K562 (cell line): ENCODE measurements at regions not wholly inside any gene's neighbourhood (a gene's known extent, or its start where the extent isn't known, plus 50 kb on each side); places are given as distances from the start of the nearest gene placed in this dataset.
A peak's percentile ranks its signal among the peaks of the same experiment; 100 is the strongest.
"Not testable (repeated sequence)": the region's sequence is repeated elsewhere in the genome, so short reads cannot be mapped to it uniquely, and the experiment has no call there.

ENCODE experiments used
- ATAC-seq: fragments of 200-7000 bp; cut with Tn5 transposase; 3 replicates; pipeline ENCODE4 v1.9.1; 2020; ENCODE audit warnings: moderate library complexity
- BruUV-seq: library from RNA; stranded (reverse); fragments of 400-500 nt; replicated peaks from 2 replicates; lab custom pipeline; 2021; lab: Mats Ljungman, UMichigan
- CTCF ChIA-PET: fragments of 300-600 bp; formaldehyde crosslinking; extraction: SDS; loops from one replicate; lab custom pipeline; 2021; ENCODE audit warnings: low intra/inter-chr PET ratio; lab: Yijun Ruan, JAX
- POLR2A ChIA-PET: fragments of 300-600, 350-650 bp; sonication (Branson Sonifier 250); formaldehyde crosslinking; extraction: SDS; loops from one replicate; lab custom pipeline; 2021; ENCODE audit warnings: antibody characterized with exemption, inconsistent platforms; lab: Yijun Ruan, JAX
- DNase-seq, 4 experiments: peaks; one replicate each; pipeline versions ENCODE4 v3.0.0 to v3.0.0-alpha.2; 2011 to 2018; ENCODE audit warnings: low spot score in 3 of 4, mixed read lengths in 3 of 4; ENCODE audit errors: extremely low read depth in 1 of 4
- FAIRE-seq: peaks from 2 replicates; lab custom pipeline; 2011; peaks lifted over from hg19 to GRCh38; lab: Jason Lieb, UNC
- H2AFZ ChIP-seq: 2 replicates; pipeline ENCODE4 v1.6.0; 2011; ENCODE audit warnings: low read depth, low read length, control low read depth, inconsistent platforms
- H3K27ac ChIP-seq: fragments of 200-600 bp; 3 replicates; pipeline ENCODE4 v1.8.0; 2011; ENCODE audit warnings: low read depth, mild to moderate bottlenecking, control low read depth, inconsistent platforms, low read length, moderate library complexity, mixed read lengths; ENCODE audit errors: extremely low read depth
- H3K27me3 ChIP-seq, 2 experiments: fragments of 300-600 bp in 1 of 2; 2 replicates in 1 of 2; 3 replicates in 1 of 2; pipeline versions ENCODE4 v1.6.0 to v1.8.0; 2011; ENCODE audit warnings: inconsistent platforms in 2 of 2, low read length in 2 of 2, mild to moderate bottlenecking in 1 of 2, mixed read lengths in 1 of 2, moderate library complexity in 1 of 2; ENCODE audit not compliant: control insufficient read depth in 2 of 2, insufficient read depth in 2 of 2
- H3K36me3 ChIP-seq: fragments of 300-600 bp; 3 replicates; pipeline ENCODE4 v1.8.0; 2011; ENCODE audit warnings: mild to moderate bottlenecking, low read length, inconsistent platforms; ENCODE audit not compliant: control insufficient read depth, insufficient read depth
- H3K4me1 ChIP-seq, 2 experiments: fragments of 200-600 bp in 1 of 2; replicated peaks in 1 of 2; 2 replicates in 1 of 2; 3 replicates in 1 of 2; pipeline versions ENCODE4 v1.5.1 to v1.8.0; 2011; ENCODE audit warnings: inconsistent platforms in 2 of 2, low read length in 2 of 2, mild to moderate bottlenecking in 1 of 2, mixed read lengths in 1 of 2, moderate library complexity in 1 of 2; ENCODE audit not compliant: control insufficient read depth in 2 of 2, insufficient read depth in 2 of 2
- H3K4me2 ChIP-seq: 2 replicates; pipeline ENCODE4 v1.6.1; 2011; ENCODE audit warnings: low read length, control low read depth, inconsistent platforms, mixed read lengths; ENCODE audit not compliant: insufficient read depth
- H3K4me3 ChIP-seq: fragments of 200-600 bp; sonication (generic), shearing (Covaris generic); 2 replicates; pipeline ENCODE4 v1.5.1; 2016; ENCODE audit warnings: control low read depth, inconsistent platforms
- H3K79me2 ChIP-seq: fragments of 200-600 bp; 3 replicates; pipeline ENCODE4 v1.8.0; 2011; ENCODE audit warnings: low read length, inconsistent platforms; ENCODE audit not compliant: control insufficient read depth, insufficient read depth
- H3K9ac ChIP-seq, 2 experiments: 2 replicates each; pipeline versions ENCODE4 v1.6.0 to v1.6.1; 2011; ENCODE audit warnings: low read depth in 2 of 2, low read length in 2 of 2, control low read depth in 1 of 2, inconsistent platforms in 1 of 2, mild to moderate bottlenecking in 1 of 2, mixed read lengths in 1 of 2; ENCODE audit not compliant: insufficient read depth in 1 of 2
- H3K9me1 ChIP-seq: one replicate; pipeline ENCODE4 v1.6.0; 2011; ENCODE audit warnings: inconsistent platforms, mild to moderate bottlenecking, low read length, moderate library complexity; ENCODE audit not compliant: control insufficient read depth, insufficient read depth
- H3K9me3 ChIP-seq: replicated peaks from 2 replicates; pipeline ENCODE4 v1.5.1; 2011; ENCODE audit warnings: low read depth, low read length, inconsistent platforms; ENCODE audit not compliant: control insufficient read depth, insufficient read depth
- H4K20me1 ChIP-seq: replicated peaks from 2 replicates; pipeline ENCODE4 v1.6.1; 2011; ENCODE audit warnings: low read length, inconsistent platforms, mixed read lengths; ENCODE audit not compliant: control insufficient read depth, insufficient read depth
- CBFA2T2 ChIP-seq: fragments of 450-650 bp; conservative IDR thresholded peaks from 2 replicates; pipeline ENCODE4 v1.6.1; 2017; ENCODE audit warnings: mild to moderate bottlenecking
- HNRNPK ChIP-seq: fragments of 200-400 bp; formaldehyde crosslinking; IDR thresholded peaks from one replicate; pipeline ENCODE4 v1.6.1; 2018; ENCODE audit warnings: mild to moderate bottlenecking, low read depth, low read length; ENCODE audit not compliant: poor library complexity, severe bottlenecking
- PCBP1 ChIP-seq: fragments of 200-400 bp; formaldehyde crosslinking; IDR thresholded peaks from 2 replicates; pipeline ENCODE4 v1.6.1; 2018; ENCODE audit warnings: mild to moderate bottlenecking, low read depth, low read length; ENCODE audit not compliant: poor library complexity, severe bottlenecking
- PCBP2 ChIP-seq: fragments of 200-400 bp; formaldehyde crosslinking; IDR thresholded peaks from 2 replicates; pipeline ENCODE4 v1.6.1; 2018; ENCODE audit warnings: low read length, low read depth, mild to moderate bottlenecking, moderate library complexity; ENCODE audit not compliant: poor library complexity, severe bottlenecking
- POLR3A ChIP-seq: IDR thresholded peaks from 2 replicates; pipeline ENCODE4 v1.6.1; 2011; ENCODE audit warnings: borderline replicate concordance, mild to moderate bottlenecking, moderate library complexity; ENCODE audit not compliant: insufficient read length, insufficient read depth; ENCODE audit errors: extremely low read depth
- PRPF4 ChIP-seq: fragments of 200-400 bp; formaldehyde crosslinking; IDR thresholded peaks from one replicate; pipeline ENCODE4 v1.6.1; 2017; ENCODE audit warnings: low read length, low read depth, mild to moderate bottlenecking; ENCODE audit not compliant: insufficient read depth, poor library complexity, severe bottlenecking
- WGBS: fragments of 100-300 bp; shearing (Covaris generic); methylation state at CpG from one replicate; pipeline ENCODE4 v1.1.6; 2016; ENCODE audit warnings: low coverage, mixed read lengths; ENCODE audit not compliant: insufficient coverage; ENCODE audit errors: missing lambda C conversion rate; 5-methylcytosine and 5-hydroxymethylcytosine counted together
- in situ Hi-C: fragments of 300-500 bp; cut with MboI; formaldehyde crosslinking; loops from 4 replicates; pipeline ENCODE4 v1.15.0; 2018; ENCODE audit warnings: inconsistent platforms, mixed read lengths
- intact Hi-C: fragments of 100-400 bp; cut with micrococcal nuclease; formaldehyde crosslinking; loops from 2 replicates; pipeline ENCODE4 v1.14.2; 2022
- TF ChIP-seq, protein P1 (sequence below): fragments of 450-650 bp; formaldehyde crosslinking; IDR thresholded peaks from 2 replicates; pipeline ENCODE4 v1.4.0; 2022; ENCODE audit warnings: missing genetic modification characterization

DNA sequence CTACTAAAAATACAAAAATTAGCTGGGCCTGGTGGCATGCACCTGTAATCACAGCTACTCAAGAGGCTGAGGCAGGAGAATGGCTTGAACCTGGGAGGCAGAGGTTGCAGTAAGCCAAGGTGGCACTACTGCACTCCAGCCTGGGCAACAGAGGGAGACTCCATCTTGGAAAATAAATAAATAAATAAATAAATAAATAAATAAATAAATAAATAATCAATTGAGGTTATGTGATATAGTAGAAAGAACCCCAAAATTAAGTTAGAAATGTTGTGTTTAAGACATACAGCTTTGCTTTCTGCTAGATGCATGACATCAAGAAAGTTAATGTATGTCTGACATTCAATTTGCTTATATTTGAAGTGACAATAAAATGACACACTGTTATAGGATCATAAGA is 1277.7 kb upstream of the ADGRL2 start:
- ATAC-seq, H3K9me3 ChIP-seq, H3K36me3 ChIP-seq, FAIRE-seq, POLR2A ChIA-PET, H3K4me2 ChIP-seq, H3K27ac ChIP-seq, CTCF ChIA-PET, H3K9me1 ChIP-seq, H3K79me2 ChIP-seq, H4K20me1 ChIP-seq, H3K27me3 ChIP-seq, H3K4me3 ChIP-seq, H3K9ac ChIP-seq, H3K4me1 ChIP-seq, DNase-seq, intact Hi-C loops, H2AFZ ChIP-seq, BruUV-seq, in situ Hi-C loops: not testable (repeated sequence)

DNA sequence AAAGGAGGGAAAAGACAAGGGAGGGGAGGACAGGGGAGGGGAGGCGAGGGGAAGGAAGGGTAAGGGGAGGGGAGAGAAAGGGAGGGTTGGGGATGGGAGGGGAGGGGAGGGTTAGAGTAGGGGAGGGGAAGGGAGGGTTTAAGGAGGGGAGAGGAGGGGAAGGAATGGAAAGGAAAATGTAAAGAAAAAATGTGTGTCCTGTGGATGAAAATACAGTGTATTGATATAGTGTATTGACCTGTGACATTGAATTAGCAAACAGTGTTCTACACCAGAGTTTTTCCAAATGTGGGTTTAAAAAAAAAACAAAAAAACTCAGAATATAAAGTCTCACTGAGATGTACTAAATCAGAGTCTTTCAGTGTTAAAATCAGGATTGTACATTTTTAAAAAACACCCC is 1279.8 kb upstream of the ADGRL2 start:
- no peak overlapping the region for H3K9ac ChIP-seq
- H3K27me3 ChIP-seq, result no peaks in the 10 kb centered on the region
- no peak overlapping the region for H3K4me2 ChIP-seq
- no peak for TF ChIP-seq CBFA2T2
- TF ChIP-seq PCBP2, result peak; percentile 55
- TF ChIP-seq POLR3A, result no peak
- TF ChIP-seq HNRNPK, result peak; percentile 79
- no peak for TF ChIP-seq PRPF4
- peak; percentile 56 for TF ChIP-seq PCBP1
- TF ChIP-seq, protein P1, sequence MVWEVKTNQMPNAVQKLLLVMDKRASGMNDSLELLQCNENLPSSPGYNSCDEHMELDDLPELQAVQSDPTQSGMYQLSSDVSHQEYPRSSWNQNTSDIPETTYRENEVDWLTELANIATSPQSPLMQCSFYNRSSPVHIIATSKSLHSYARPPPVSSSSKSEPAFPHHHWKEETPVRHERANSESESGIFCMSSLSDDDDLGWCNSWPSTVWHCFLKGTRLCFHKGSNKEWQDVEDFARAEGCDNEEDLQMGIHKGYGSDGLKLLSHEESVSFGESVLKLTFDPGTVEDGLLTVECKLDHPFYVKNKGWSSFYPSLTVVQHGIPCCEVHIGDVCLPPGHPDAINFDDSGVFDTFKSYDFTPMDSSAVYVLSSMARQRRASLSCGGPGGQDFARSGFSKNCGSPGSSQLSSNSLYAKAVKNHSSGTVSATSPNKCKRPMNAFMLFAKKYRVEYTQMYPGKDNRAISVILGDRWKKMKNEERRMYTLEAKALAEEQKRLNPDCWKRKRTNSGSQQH (CRISPR knock-in tag), result no peak
- in situ Hi-C loops, result no loop called here
- BruUV-seq, result no TSS peak
- no peak for DNase-seq
- H3K4me1 ChIP-seq, result no peaks in the 10 kb centered on the region
- H3K4me3 ChIP-seq, result no peak overlapping the region
- FAIRE-seq, result no peak
- no peaks in the 10 kb centered on the region for H3K9me1 ChIP-seq
- intact Hi-C loops, result no loop called here
- no peak for ATAC-seq
- H3K27ac ChIP-seq, result no peak overlapping the region
- H3K9me3 ChIP-seq, result 0 out of 2 replicates have a peak, but pooled peaks cover 2% of the 10 kb centered on the region
- CTCF ChIA-PET, result no interaction called here
- no peaks in the 10 kb centered on the region for H4K20me1 ChIP-seq
- no peaks in the 10 kb centered on the region for H3K79me2 ChIP-seq
- WGBS, result no CpG with 5 or more reads among the region's 1 CpG
- H2AFZ ChIP-seq, result no peak overlapping the region
- no peaks in the 10 kb centered on the region for H3K36me3 ChIP-seq
- POLR2A ChIA-PET, result no interaction called here
